AG20443 (cell line): ENCODE measurements at regions not wholly inside any gene's neighbourhood (a gene's known extent, or its start where the extent isn't known, plus 50 kb on each side); places are given as distances from the start of the nearest gene placed in this dataset.

ENCODE experiments used
- DNase-seq: peaks from one replicate; pipeline ENCODE4 v3.0.0; 2012; ENCODE audit warnings: low spot score, mixed read lengths

GRCh38 chr2:43105586-43106558 is 120.5 kb downstream of the ZFP36L2 start:
- DNase-seq = peak; percentile 75

- DNase-seq = no peak
Measured at GRCh38 chr2:43104763-43105162, 121.6 kb downstream of the ZFP36L2 start.

GRCh38 chr2:43104106-43104505 is 122.3 kb downstream of the ZFP36L2 start:
- no peak for DNase-seq

GRCh38 chr2:43103093-43103404 is 123.4 kb downstream of the ZFP36L2 start:
- no peak for DNase-seq

- DNase-seq = peak; percentile 37
Measured at GRCh38 chr2:43102366-43103092, 123.9 kb downstream of the ZFP36L2 start.

GRCh38 chr2:43101751-43102150 is 124.7 kb downstream of the ZFP36L2 start:
- no peak for DNase-seq

- peak; percentile 82 for DNase-seq
Measured at GRCh38 chr2:43100883-43101662, 125.3 kb downstream of the ZFP36L2 start.

GRCh38 chr2:43100362-43100882 is 126.0 kb downstream of the ZFP36L2 start:
- DNase-seq = no peak

- DNase-seq = no peak
Measured at GRCh38 chr2:43099797-43100196, 126.6 kb downstream of the ZFP36L2 start.

GRCh38 chr2:43098539-43098938 is 127.9 kb downstream of the ZFP36L2 start:
- DNase-seq = no peak

- DNase-seq = no peak
Measured at GRCh38 chr2:43097644-43098408, 128.6 kb downstream of the ZFP36L2 start.

- no peak for DNase-seq
Measured at GRCh38 chr2:43095533-43096295, 130.7 kb downstream of the ZFP36L2 start.

- no peak for DNase-seq
Measured at GRCh38 chr2:43092520-43093179, 133.8 kb downstream of the ZFP36L2 start.

GRCh38 chr2:43090317-43090716 is 136.1 kb downstream of the ZFP36L2 start:
- no peak for DNase-seq

- DNase-seq = no peak
Measured at GRCh38 chr2:43088143-43089073, 138.0 kb downstream of the ZFP36L2 start.

- DNase-seq = no peak
Measured at GRCh38 chr2:43087413-43087812, 139.0 kb downstream of the ZFP36L2 start.

GRCh38 chr2:43086451-43087221 is 139.8 kb downstream of the ZFP36L2 start:
- DNase-seq = peak; percentile 89

- no peak for DNase-seq
Measured at GRCh38 chr2:43085929-43086328, 140.5 kb downstream of the ZFP36L2 start.
